IMR-90 (cell line): ENCODE measurements at regions not wholly inside any gene's neighbourhood (a gene's known extent, or its start where the extent isn't known, plus 50 kb on each side); places are given as distances from the start of the nearest gene placed in this dataset.

Experiments
- ATAC-seq: fragments of 200-7000 bp; cut with Tn5 transposase; 2 replicates; pipeline ENCODE4 v1.9.1; 2020; ENCODE audit warnings: low read depth, mild to moderate bottlenecking, moderate library complexity
- BruUV-seq: library from RNA; stranded (reverse); fragments of 400-500 nt; replicated peaks from 2 replicates; lab custom pipeline; 2021; lab: Mats Ljungman, UMichigan
- CTCF ChIA-PET: fragments of 300-600 bp; formaldehyde crosslinking; extraction: SDS; loops from one replicate; lab custom pipeline; 2021; ENCODE audit warnings: antibody characterized with exemption; lab: Yijun Ruan, JAX
- POLR2A ChIA-PET: fragments of 300-600 bp; sonication (Branson Sonifier 250); formaldehyde crosslinking; loops from one replicate; lab custom pipeline; 2022; ENCODE audit warnings: antibody characterized with exemption; ENCODE audit not compliant: unreplicated experiment; lab: Charles Lee
- DNase-seq: peaks from one replicate; pipeline ENCODE4 v3.0.0; 2013
- H2AFZ ChIP-seq: replicated peaks from 2 replicates; pipeline ENCODE3; 2013; ENCODE audit warnings: low read length, mild to moderate bottlenecking; ENCODE audit not compliant: poor library complexity
- H2AK5ac ChIP-seq: 2 replicates; pipeline ENCODE4 v1.6.1; 2013; ENCODE audit warnings: low read depth, low read length, inconsistent platforms
- H2AK9ac ChIP-seq: replicated peaks from 2 replicates; pipeline ENCODE3; 2013; ENCODE audit warnings: mild to moderate bottlenecking, low read depth, low read length, moderate library complexity; ENCODE audit not compliant: poor library complexity
- H2BK120ac ChIP-seq: 2 replicates; pipeline ENCODE4 v1.6.1; 2013; ENCODE audit warnings: low read depth, low read length, inconsistent platforms
- H2BK15ac ChIP-seq: 3 replicates; pipeline ENCODE4 v1.6.1; 2013; ENCODE audit warnings: low read depth, low read length, inconsistent platforms
- H2BK20ac ChIP-seq: 2 replicates; pipeline ENCODE4 v1.6.1; 2013; ENCODE audit warnings: low read depth, mild to moderate bottlenecking, inconsistent platforms, low read length, moderate library complexity
- H2BK5ac ChIP-seq: 2 replicates; pipeline ENCODE4 v1.6.1; 2013; ENCODE audit warnings: mild to moderate bottlenecking, low read depth, low read length, inconsistent platforms; ENCODE audit not compliant: poor library complexity, severe bottlenecking
- H3K14ac ChIP-seq: replicated peaks from 2 replicates; pipeline ENCODE4 v1.6.1; 2013; ENCODE audit warnings: low read depth, low read length, inconsistent platforms
- H3K18ac ChIP-seq: 2 replicates; pipeline ENCODE4 v1.6.1; 2013; ENCODE audit warnings: low read depth, low read length, control low read depth
- H3K23ac ChIP-seq: 2 replicates; pipeline ENCODE4 v1.6.1; 2013; ENCODE audit warnings: low read depth, low read length, inconsistent platforms
- H3K27ac ChIP-seq: 2 replicates; pipeline ENCODE4 v1.5.1; 2013; ENCODE audit warnings: mild to moderate bottlenecking, control low read depth, low read length; ENCODE audit not compliant: insufficient read depth
- H3K27me3 ChIP-seq: 2 replicates; pipeline ENCODE4 v1.6.1; 2013; ENCODE audit warnings: low read length; ENCODE audit not compliant: control insufficient read depth, insufficient read depth
- H3K36me3 ChIP-seq: 2 replicates; pipeline ENCODE4 v1.6.1; 2013; ENCODE audit warnings: low read length, mixed read lengths; ENCODE audit not compliant: control insufficient read depth, insufficient read depth
- H3K4ac ChIP-seq: 2 replicates; pipeline ENCODE4 v1.6.1; 2013; ENCODE audit warnings: low read depth, low read length, inconsistent platforms
- H3K4me1 ChIP-seq: 2 replicates; pipeline ENCODE4 v1.6.1; 2013; ENCODE audit warnings: low read length, mixed read lengths; ENCODE audit not compliant: control insufficient read depth, insufficient read depth
- H3K4me2 ChIP-seq: 2 replicates; pipeline ENCODE4 v1.6.1; 2013; ENCODE audit warnings: low read depth, mild to moderate bottlenecking, control low read depth, low read length, moderate library complexity
- H3K4me3 ChIP-seq: 2 replicates; pipeline ENCODE4 v1.5.1; 2013; ENCODE audit warnings: low read depth, mild to moderate bottlenecking, control low read depth, low read length, moderate library complexity; ENCODE audit not compliant: insufficient read depth
- H3K56ac ChIP-seq: 2 replicates; pipeline ENCODE4 v1.6.1; 2013; ENCODE audit warnings: low read length, inconsistent platforms; ENCODE audit not compliant: insufficient read depth; ENCODE audit errors: extremely low read depth
- H3K79me1 ChIP-seq, 2 experiments: 2 replicates each; pipeline ENCODE4 v1.6.1; 2013; ENCODE audit warnings: low read length in 2 of 2, inconsistent platforms in 1 of 2, low read depth in 1 of 2
- H3K9ac ChIP-seq: 2 replicates; pipeline ENCODE4 v1.6.1; 2013; ENCODE audit warnings: low read depth, low read length, control low read depth
- H3K9me1 ChIP-seq: 2 replicates; pipeline ENCODE4 v1.6.1; 2013; ENCODE audit warnings: low read length, inconsistent platforms; ENCODE audit not compliant: insufficient read depth
- H3K9me3 ChIP-seq: 2 replicates; pipeline ENCODE4 v1.6.1; 2013; ENCODE audit warnings: low read length; ENCODE audit not compliant: control insufficient read depth, insufficient read depth
- H4K20me1 ChIP-seq: 2 replicates; pipeline ENCODE4 v1.6.1; 2013; ENCODE audit warnings: low read length, inconsistent platforms; ENCODE audit not compliant: insufficient read depth
- H4K5ac ChIP-seq: 2 replicates; pipeline ENCODE4 v1.6.1; 2013; ENCODE audit warnings: mild to moderate bottlenecking, low read depth, low read length, control low read depth
- H4K8ac ChIP-seq, 2 experiments: 2 replicates each; pipeline ENCODE4 v1.6.1; 2013; ENCODE audit warnings: low read depth in 2 of 2, low read length in 2 of 2, control low read depth in 1 of 2, inconsistent platforms in 1 of 2
- H4K91ac ChIP-seq: 2 replicates; pipeline ENCODE4 v1.6.1; 2013; ENCODE audit warnings: low read depth, low read length, inconsistent platforms; ENCODE audit not compliant: insufficient read depth
- CEBPB ChIP-seq: IDR thresholded peaks from 2 replicates; pipeline ENCODE4 v1.6.1; 2012; ENCODE audit warnings: low read depth, low read length, improper control_type of control experiment
- CHD1 ChIP-seq: IDR thresholded peaks from 2 replicates; pipeline ENCODE4 v1.6.1; 2012; ENCODE audit warnings: low read depth, low read length, improper control_type of control experiment
- FOS ChIP-seq: fragments of 150-350 bp; IDR thresholded peaks from 2 replicates; pipeline ENCODE4 v1.6.1; 2016; ENCODE audit warnings: low read depth, low read length
- MAZ ChIP-seq: IDR thresholded peaks from 2 replicates; pipeline ENCODE4 v1.6.1; 2012; ENCODE audit warnings: low read depth, mild to moderate bottlenecking, low read length, improper control_type of control experiment, moderate library complexity, borderline replicate concordance
- MXI1 ChIP-seq: IDR thresholded peaks from 2 replicates; pipeline ENCODE4 v1.6.1; 2012; ENCODE audit warnings: low read depth, mild to moderate bottlenecking, low read length, moderate library complexity, borderline replicate concordance
- NFE2L2 ChIP-seq: fragments of 150-350 bp; IDR thresholded peaks from 2 replicates; pipeline ENCODE4 v1.6.1; 2016; ENCODE audit warnings: low read depth, mild to moderate bottlenecking, low read length
- POLR2A ChIP-seq: IDR thresholded peaks from 2 replicates; pipeline ENCODE4 v1.6.1; 2012; ENCODE audit warnings: mild to moderate bottlenecking, low read depth, low read length
- RAD21 ChIP-seq: IDR thresholded peaks from 2 replicates; pipeline ENCODE4 v1.6.1; 2012; ENCODE audit warnings: low read length, improper control_type of control experiment
- RCOR1 ChIP-seq: IDR thresholded peaks from 2 replicates; pipeline ENCODE4 v1.6.1; 2012; ENCODE audit warnings: mild to moderate bottlenecking, low read length, improper control_type of control experiment; ENCODE audit not compliant: insufficient replicate concordance
- RFX5 ChIP-seq: IDR thresholded peaks from 2 replicates; pipeline ENCODE4 v1.8.0; 2012; ENCODE audit warnings: low read depth, mild to moderate bottlenecking, low read length, moderate library complexity
- SMC3 ChIP-seq: fragments of 150-350 bp; IDR thresholded peaks from 2 replicates; pipeline ENCODE4 v1.6.1; 2016; ENCODE audit warnings: low read depth, mild to moderate bottlenecking, antibody characterized with exemption, low read length, moderate library complexity
- WGBS, 2 experiments: methylation state at CpG; one replicate each; pipeline versions ENCODE4 v1.1.5 to v1.1.7; 2013; ENCODE audit warnings: missing lambda C conversion rate in 2 of 2; ENCODE audit not compliant: insufficient read length in 1 of 2; ENCODE audit errors: extremely low coverage in 2 of 2; 5-methylcytosine and 5-hydroxymethylcytosine counted together
- dilution Hi-C: fragments of 300-500 bp; cut with HindIII; formaldehyde crosslinking; loops from one replicate; pipeline ENCODE4 v1.14.3; 2018; ENCODE audit warnings: low sequenced_read_pairs; ENCODE audit not compliant: unreplicated experiment
- in situ Hi-C: fragments of 300-500 bp; cut with MboI; formaldehyde crosslinking; loops from 3 replicates; pipeline ENCODE4 v1.14.3; 2019; ENCODE audit warnings: low sequenced_read_pairs, inconsistent platforms, mixed read lengths
- intact Hi-C: fragments of 100-400 bp; cut with micrococcal nuclease; formaldehyde crosslinking; loops from 2 replicates; pipeline ENCODE4 v1.10.0; 2022
- TF ChIP-seq, protein P1 (sequence below): fragments of 150-350 bp; IDR thresholded peaks from 2 replicates; pipeline ENCODE4 v1.6.1; 2016; ENCODE audit warnings: low read depth, mild to moderate bottlenecking, low read length, moderate library complexity, borderline replicate concordance
- TF ChIP-seq, protein P2 (sequence below): fragments of 150-350 bp; IDR thresholded peaks from 2 replicates; pipeline ENCODE4 v1.6.1; 2017; ENCODE audit warnings: mild to moderate bottlenecking, antibody characterized with exemption, low read length, low read depth

DNA sequence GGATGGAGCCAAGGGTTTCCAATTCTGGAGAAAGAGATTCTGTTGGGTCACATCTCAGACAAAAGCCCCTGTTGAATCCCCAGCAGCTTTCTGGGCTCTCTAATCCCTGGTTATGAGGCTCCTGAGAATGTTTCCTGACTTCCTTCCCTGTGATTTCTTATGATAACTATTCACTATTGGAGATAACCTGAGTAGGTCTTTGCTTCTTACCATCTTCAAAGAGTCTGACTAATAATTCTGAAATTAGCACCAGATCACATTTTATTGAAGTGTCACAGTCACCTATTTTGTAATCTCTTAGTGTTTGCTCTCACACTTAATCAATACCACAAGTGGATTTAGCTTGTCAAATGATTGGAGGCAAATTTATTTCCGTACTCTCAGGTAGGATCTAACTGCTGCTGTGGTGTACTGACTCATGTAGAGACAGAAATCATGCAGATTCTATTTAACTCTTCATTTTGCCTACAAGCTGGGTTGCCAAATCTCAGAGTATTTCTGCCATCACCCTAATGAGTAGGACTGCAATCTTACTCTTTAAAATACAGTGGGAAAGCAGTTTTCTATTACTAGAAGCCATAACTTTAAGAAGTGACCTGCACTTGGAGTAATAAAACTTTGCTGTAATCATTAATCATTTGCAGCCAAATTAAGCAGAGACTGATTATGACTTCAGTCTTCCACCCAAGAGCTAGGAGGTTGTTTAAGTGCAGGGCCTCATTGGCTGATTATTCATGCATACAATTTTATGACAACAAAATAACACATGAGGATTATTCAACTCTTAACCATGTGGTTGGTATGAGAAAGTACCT lies 422.1 kb downstream of the EPM2A start:
- no peak overlapping the region for H2AK5ac ChIP-seq
- H3K9me1 ChIP-seq = no peaks in the 10 kb centered on the region; the same call in 1 of the 2 replicates
- ChIA-PET POLR2A (no interaction called here), CTCF (interaction anchor here (0.6 kb wide), 1 partner anchor 332 kb away, joined by 4 read pairs; no protein-coding TSS in a partner anchor)
- H2BK5ac ChIP-seq = no peak overlapping the region
- H3K4me1 ChIP-seq = peaks cover 10% of the 10 kb centered on the region
- H3K36me3 ChIP-seq = no peaks in the 10 kb centered on the region
- no peak overlapping the region for H3K56ac ChIP-seq
- no peak overlapping the region; the same call in 2 of the 3 replicates for H2BK15ac ChIP-seq
- H3K9ac ChIP-seq = no peak overlapping the region
- no peak overlapping the region for H3K4ac ChIP-seq
- no peaks in the 10 kb centered on the region for H4K20me1 ChIP-seq
- no peaks in the 10 kb centered on the region for H3K9me3 ChIP-seq
- H3K27me3 ChIP-seq = no peaks in the 10 kb centered on the region
- H4K5ac ChIP-seq = no peak overlapping the region
- peak overlapping the region; percentile 6; the same call in 1 of the 2 replicates for H4K91ac ChIP-seq
- H4K8ac ChIP-seq = no peak overlapping the region
- H2AFZ ChIP-seq = no peak overlapping the region
- no peak for ATAC-seq
- no peak overlapping the region for H2BK120ac ChIP-seq
- BruUV-seq = no TSS peak
- intact Hi-C loops (no loop called here), in situ Hi-C loops (no loop called here), dilution Hi-C loops (no loop called here)
- no peak overlapping the region for H2AK9ac ChIP-seq
- H2BK20ac ChIP-seq = no peak overlapping the region
- no peak overlapping the region for H3K14ac ChIP-seq
- H3K18ac ChIP-seq = no peak overlapping the region
- H3K79me1 ChIP-seq = no peaks in the 10 kb centered on the region
- H3K4me2 ChIP-seq = no peak overlapping the region
- H3K23ac ChIP-seq = no peak overlapping the region
- TF ChIP-seq NFE2L2 (no peak), CEBPB (no peak), MAZ (no peak), MXI1 (no peak), RFX5 (no peak), RCOR1 (no peak), POLR2A (no peak), FOS (no peak), SMC3 (no peak), RAD21 (no peak), CHD1 (no peak)
- TF ChIP-seq, protein P1, sequence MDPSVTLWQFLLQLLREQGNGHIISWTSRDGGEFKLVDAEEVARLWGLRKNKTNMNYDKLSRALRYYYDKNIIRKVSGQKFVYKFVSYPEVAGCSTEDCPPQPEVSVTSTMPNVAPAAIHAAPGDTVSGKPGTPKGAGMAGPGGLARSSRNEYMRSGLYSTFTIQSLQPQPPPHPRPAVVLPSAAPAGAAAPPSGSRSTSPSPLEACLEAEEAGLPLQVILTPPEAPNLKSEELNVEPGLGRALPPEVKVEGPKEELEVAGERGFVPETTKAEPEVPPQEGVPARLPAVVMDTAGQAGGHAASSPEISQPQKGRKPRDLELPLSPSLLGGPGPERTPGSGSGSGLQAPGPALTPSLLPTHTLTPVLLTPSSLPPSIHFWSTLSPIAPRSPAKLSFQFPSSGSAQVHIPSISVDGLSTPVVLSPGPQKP = no peak
- TF ChIP-seq, protein P2, sequence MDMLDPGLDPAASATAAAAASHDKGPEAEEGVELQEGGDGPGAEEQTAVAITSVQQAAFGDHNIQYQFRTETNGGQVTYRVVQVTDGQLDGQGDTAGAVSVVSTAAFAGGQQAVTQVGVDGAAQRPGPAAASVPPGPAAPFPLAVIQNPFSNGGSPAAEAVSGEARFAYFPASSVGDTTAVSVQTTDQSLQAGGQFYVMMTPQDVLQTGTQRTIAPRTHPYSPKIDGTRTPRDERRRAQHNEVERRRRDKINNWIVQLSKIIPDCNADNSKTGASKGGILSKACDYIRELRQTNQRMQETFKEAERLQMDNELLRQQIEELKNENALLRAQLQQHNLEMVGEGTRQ = no peak
- H3K27ac ChIP-seq = no peak overlapping the region
- no CpG with 5 or more reads among the region's 1 CpG for WGBS, 2 experiments
- DNase-seq = no peak
- H3K4me3 ChIP-seq = no peak overlapping the region
